ENCODE measurements at regions not wholly inside any gene's neighbourhood (a gene's known extent, or its start where the extent isn't known, plus 50 kb on each side); places are given as distances from the start of the nearest gene placed in this dataset.
"Not testable (repeated sequence)": the region's sequence is repeated elsewhere in the genome, so short reads cannot be mapped to it uniquely, and the experiment has no call there.

DNA sequence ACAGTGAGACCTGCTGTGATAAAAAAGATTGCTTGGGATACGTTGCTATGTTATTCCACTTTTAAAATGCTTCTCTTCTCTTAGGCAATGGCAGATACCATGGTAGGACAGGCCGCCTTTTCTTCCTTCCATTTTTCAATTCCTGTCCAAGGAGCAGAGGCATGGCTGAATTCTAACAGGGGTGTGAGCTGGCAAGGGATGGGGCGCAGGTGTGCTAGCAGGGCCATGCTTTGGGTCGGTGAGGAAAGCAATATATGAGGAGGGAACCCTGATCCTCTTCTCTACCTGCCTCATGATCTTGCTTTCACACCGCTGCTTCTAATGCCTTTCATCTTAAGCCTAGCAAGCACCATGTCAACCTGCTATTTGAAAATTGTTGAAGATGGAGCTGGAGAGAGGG lies 225.0 kb downstream of the KATNAL1 start:
- no peak for DNase-seq (ENCODE audit: insufficient read length, low spot score)
- FAIRE-seq, result no peak
- TF ChIP-seq POLR2A (IDR thresholded peaks at IDR 0.05; ENCODE audit: low read depth, low read length), result no peak

DNA sequence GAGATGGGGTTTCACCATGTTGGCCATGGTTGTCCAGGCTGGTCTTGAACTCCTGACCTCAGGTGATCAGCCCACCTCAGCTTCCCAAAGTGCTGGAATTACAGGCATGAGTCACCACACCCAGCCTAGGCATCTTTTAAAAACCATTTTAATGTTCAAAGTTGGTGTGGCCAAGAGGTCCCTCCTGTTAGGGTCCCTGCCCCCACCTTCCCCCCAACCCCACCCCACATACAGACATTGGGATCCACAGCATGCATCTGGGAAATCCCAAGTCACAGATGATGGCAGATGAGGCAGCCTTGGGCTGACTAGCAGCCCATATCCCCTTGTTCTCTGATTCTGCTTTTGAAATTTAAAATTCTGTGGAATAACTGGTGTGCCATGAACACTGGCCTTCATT lies 226.0 kb downstream of the KATNAL1 start:
- no peak for TF ChIP-seq POLR2A (IDR thresholded peaks at IDR 0.05; ENCODE audit: low read depth, low read length)
- FAIRE-seq (no peak), DNase-seq (ENCODE audit: insufficient read length, low spot score) (no peak)

DNA sequence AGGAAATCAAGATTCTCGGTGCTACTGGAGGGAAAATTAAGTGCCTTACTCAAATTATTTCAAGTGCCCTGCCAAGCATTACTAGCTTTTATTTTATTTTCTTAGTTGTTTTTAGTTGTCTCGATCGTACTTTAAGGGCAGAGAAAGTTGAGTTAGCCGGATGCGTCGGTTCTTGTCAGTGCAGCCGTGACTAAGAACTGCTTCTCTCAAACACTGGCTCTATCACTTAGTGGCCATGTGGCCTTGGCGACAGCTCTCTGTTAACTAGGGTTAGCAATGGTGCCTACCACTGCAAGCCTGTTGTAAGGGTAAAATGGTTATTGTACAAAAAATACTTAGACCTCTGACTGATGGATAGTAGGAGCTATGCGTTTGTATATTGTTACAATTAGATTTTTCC lies 227.8 kb downstream of the KATNAL1 start:
- DNase-seq (ENCODE audit: insufficient read length, low spot score), result no peak
- FAIRE-seq, result no peak
- TF ChIP-seq POLR2A (IDR thresholded peaks at IDR 0.05; ENCODE audit: low read depth, low read length), result no peak

DNA sequence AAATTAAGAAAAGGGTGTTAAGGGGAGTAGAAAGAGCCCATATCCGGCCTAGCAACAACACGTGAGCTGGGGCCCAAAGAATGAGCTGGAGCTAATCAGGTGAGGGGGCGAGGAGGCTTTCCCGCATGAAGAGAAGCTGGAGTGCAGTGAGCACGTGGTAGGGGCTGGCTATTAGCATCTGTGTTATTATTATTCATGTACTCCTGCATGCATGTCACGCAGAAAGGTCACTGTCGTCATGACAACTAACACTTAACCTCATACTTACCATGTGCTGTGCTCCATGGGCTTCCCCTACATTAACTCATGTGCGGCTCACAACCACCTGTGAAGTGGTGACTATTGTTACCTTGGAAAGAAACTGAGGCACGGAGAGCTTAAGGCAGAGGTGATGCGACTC lies 227.6 kb upstream of the UBL3 start:
- no peak for DNase-seq (ENCODE audit: insufficient read length, low spot score)
- TF ChIP-seq POLR2A (IDR thresholded peaks at IDR 0.05; ENCODE audit: low read depth, low read length), result no peak
- FAIRE-seq, result no peak

DNA sequence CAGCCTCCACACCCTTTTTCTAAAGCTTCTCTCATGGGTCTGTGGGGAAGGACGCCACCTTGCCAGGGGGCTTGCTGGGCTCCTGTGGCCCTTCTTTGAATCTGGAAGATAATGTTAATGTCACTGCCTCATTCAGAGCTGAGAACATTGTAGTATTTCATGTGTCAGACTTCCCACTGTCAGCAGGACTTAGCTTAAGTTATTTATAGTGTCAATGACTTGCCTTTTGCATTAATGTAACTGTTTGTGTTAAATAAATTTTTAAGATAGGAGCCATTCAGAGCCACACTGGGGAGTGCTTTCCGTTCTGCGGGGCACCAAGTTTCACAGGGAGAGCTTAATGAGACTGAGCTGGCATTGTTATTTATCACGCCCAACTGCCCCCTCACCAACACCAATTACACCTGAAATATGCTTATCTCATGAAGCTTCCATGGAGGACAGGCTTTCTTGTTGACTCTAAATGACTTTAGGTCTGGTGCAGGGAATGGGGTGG lies 226.9 kb upstream of the UBL3 start:
- FAIRE-seq, result no peak
- no peak for TF ChIP-seq POLR2A (IDR thresholded peaks at IDR 0.05; ENCODE audit: low read depth, low read length)
- no peak for DNase-seq (ENCODE audit: insufficient read length, low spot score)

DNA sequence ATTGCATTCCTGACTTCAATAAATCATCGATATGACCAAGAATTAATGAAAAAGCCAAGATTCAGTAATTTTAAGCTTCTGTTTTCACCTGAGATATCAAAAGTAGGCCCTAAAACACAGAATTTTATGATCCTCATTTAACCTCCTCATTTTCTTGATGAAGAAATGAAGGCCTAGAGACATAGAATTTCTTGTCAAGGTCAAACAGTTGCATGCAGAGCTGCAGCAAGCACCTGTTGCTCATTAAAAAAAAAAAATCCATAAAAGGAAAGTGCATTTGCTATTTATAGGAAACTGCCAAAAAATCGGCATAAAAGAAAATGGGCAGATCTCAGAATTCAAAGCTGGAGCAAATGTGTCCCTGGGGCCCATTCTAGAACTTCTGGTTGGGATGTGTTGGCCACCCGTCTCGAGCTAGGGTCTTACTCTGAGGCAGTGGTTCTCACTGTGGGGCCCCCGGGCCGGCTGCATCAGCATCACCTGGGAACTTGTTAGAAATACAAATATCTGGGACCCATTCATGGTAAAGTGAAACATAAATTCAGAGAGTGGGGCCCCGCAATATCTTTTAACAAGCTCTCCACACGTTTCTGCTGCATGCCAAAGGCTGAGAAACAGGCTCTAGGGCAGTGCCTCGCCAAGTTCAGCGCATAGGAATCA lies 224.7 kb upstream of the UBL3 start:
- no peak for TF ChIP-seq POLR2A (IDR thresholded peaks at IDR 0.05; ENCODE audit: low read depth, low read length)
- FAIRE-seq (no peak), DNase-seq (ENCODE audit: insufficient read length, low spot score) (no peak)

DNA sequence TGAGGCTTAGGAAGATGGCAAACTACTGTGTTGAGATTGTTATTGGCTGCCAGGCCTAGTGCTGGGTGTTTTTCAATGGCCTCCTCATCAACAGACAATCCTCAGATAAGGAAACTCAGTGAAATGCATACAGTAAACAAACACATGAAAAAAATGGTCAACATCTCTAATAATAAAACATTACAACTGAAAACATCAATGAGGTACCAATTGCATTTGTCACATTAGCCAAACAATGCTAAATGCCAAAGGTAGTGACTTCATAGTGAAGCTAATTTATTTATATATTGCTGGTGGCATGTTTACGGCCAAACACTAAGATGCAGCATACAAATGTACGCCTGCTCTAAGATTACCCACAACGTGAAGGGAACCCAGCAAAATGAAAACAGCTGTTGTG lies 224.0 kb upstream of the UBL3 start:
- no peak for DNase-seq (ENCODE audit: insufficient read length, low spot score)
- no peak for FAIRE-seq
- no peak for TF ChIP-seq POLR2A (IDR thresholded peaks at IDR 0.05; ENCODE audit: low read depth, low read length)

DNA sequence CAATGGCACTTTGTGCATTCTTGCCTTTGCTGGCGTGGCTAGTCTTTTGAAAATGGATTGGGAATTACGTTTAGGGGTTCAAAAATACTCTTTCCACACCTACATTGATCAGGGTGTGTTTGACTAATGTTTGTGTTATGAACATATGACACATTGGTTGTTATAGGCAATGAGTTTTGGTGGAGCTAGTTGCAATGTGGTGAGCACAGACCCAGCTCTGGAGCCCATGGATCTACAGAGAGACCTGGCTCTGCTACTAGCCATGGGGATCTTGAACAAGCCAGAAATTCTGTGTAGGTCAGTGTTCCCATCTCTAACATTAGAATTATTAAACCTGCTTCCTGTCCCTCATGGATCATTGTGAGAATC lies 222.4 kb upstream of the UBL3 start:
- no peak for FAIRE-seq
- DNase-seq (ENCODE audit: insufficient read length, low spot score), result no peak
- no peak for TF ChIP-seq POLR2A (IDR thresholded peaks at IDR 0.05; ENCODE audit: low read depth, low read length)

DNA sequence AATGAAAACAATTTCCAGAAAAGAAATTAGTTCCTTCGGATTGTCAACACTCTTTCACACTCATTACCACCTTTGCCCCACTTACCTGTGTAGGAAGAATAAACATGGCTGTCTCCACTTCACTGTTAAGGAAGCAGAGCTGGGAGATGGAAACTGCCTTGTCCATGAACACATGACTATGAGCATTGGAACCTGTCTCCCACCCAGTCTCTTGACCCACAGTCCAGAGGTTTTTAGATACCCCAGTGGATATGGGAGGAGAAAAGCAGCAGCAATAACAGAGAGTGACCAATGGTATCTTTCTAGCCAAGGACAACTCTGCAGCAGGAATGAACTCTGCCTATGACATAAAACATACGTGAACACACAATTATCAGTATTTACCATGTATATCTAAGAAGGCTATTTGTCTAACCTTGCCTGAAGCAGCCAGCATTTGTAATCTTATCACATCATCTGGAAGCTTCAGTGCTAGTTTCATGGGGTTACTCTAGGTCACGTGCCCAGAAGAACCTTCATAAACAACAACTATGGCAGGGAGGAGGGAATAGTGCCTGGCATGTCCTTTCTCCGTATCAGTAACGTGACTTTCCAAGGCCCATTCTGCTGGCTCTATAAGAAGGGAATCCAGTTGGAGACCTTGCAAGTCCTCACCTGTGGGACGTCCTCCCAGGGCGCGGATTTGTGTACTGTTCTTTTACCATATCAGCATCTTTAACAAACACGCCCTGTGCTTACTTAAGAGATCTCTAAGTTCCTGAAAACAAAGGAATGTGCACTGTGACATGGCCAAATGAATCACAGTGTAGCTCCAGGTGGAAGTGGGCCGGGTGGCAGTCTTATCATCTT lies 221.8 kb upstream of the UBL3 start:
- no peak for DNase-seq (ENCODE audit: insufficient read length, low spot score)
- TF ChIP-seq POLR2A (IDR thresholded peaks at IDR 0.05; ENCODE audit: low read depth, low read length), result no peak
- FAIRE-seq, result no peak

DNA sequence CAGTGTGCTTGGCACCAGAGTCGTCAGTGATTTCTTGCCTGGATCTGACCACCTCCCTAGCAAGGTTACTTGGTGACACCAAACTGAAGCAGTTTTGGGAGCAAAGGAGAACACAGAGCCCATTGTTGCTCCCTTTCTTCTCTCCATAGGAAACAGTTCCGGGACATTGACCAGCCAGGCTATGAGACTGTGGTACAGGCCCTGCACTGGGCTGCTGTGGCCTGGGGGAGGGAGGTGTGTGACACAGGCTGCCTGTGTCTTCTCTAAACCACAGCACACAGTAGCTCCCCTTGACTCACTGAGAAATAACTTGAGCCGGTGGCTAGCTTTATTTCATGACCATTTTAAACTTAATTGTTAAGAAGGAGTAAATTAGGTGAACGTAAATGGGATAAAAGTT lies 214.8 kb upstream of the UBL3 start:
- no peak for FAIRE-seq
- DNase-seq (ENCODE audit: insufficient read length, low spot score), result no peak

DNA sequence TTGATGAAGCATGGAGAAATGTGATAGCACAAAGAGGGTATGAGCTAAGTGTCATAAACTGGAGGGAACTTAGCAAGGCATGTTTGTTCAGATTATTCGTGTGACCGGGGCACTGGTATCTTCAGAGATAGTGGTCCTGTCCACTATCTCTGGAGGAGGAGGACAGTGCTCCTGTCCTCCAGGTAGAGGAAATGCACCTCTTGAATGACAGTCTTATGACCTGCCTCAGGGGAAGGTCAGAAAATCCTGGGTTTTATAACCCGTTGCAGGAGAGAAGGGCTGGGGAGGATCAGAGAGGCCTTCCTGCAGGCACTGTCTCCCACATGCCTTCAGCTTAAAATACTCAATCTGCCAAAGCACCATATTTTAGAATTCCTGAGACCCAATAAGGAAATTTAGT lies 213.5 kb upstream of the UBL3 start:
- DNase-seq (ENCODE audit: insufficient read length, low spot score) (no peak), FAIRE-seq (no peak)
- TF ChIP-seq POLR2A (IDR thresholded peaks at IDR 0.05; ENCODE audit: low read depth, low read length), result no peak

More for the DNA sequence above, 214.8 kb upstream of the UBL3 start:
- no peak for TF ChIP-seq POLR2A (IDR thresholded peaks at IDR 0.05; ENCODE audit: low read depth, low read length)

DNA sequence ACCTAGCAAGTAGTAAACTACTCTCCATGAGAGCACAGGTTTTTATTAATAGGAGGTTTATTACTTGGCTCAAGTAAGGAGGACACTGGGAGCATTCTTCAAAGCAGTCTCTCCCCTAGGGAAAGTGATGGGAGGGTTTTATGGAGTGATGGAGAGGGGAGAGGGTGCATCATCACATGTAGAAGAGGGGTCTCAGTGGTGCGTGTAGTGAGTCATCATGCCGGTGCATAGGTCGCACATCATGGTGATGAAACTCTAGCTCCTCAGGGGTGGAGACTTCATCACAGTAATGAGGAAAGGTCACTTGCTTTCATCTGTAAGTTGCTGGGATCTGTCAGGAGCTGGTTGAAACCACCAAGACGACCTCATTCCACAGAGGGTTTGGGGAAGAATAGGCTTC lies 210.8 kb upstream of the UBL3 start:
- TF ChIP-seq POLR2A (IDR thresholded peaks at IDR 0.05; ENCODE audit: low read depth, low read length), result no peak
- FAIRE-seq, result no peak

DNA sequence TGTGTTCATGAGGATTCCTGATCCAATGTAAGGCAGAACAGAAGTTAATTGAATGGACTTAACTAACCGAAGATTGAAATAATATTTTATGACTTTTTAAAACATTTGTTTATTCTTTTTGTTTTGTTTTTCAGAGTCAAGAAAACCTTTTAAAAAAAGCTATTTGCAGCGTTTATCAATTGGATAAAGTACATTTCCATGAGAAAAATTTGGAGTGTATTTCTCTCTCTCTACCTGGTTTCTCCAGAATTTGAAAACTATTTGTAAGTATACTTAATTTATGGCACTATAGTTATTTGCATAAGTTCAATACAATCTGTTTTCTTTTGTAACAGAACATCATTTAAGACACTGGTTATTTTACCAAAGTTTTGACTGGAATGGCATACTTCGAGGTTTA lies 208.0 kb upstream of the UBL3 start:
- no peak for TF ChIP-seq POLR2A (IDR thresholded peaks at IDR 0.05; ENCODE audit: low read depth, low read length)
- FAIRE-seq (no peak), DNase-seq (ENCODE audit: insufficient read length, low spot score) (no peak)

More for the DNA sequence above, 210.8 kb upstream of the UBL3 start:
- DNase-seq (ENCODE audit: insufficient read length, low spot score), result no peak

DNA sequence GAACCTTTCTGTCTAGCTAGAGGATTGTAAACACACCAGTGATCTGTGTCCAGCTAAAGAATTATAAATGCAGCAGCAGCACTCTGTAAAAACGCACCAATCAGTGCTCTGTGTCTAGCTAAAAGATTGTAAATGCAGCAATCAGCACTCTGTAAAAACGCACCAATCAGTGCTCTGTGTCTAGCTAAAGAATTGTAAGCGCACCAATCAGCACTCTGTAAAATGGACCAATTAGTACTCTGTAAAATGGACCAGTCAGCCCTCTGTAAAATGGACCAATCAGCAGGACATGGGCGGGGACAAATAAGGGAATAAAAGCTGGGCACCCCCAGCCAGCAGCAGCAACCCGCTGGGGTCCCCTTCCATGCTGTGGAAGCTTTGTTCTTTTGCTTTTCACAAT lies 204.1 kb upstream of the UBL3 start:
- not testable (repeated sequence) for DNase-seq (ENCODE audit: insufficient read length, low spot score); FAIRE-seq

DNA sequence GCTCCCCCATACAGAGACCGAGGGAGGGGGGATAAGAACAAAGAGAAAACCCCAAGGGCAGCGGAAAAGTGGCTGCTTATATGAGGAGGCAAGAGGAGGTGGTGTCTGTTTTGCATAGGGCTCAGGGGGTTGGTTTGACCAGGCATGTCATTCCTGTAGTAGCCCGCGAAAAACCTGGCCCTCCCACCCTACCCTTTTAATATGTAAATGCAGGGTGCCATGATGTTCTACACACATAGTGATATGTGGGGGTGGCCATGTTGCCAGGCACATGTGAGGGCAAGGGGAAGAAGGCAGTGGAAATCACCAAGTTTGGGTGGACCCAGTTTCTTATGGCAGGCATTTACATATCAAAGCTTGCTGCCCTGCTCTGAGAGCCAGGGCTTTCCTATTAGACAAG lies 203.5 kb upstream of the UBL3 start:
- DNase-seq (ENCODE audit: insufficient read length, low spot score), result no peak
- no peak for TF ChIP-seq POLR2A (IDR thresholded peaks at IDR 0.05; ENCODE audit: low read depth, low read length)
- FAIRE-seq, result no peak

Data from H54 (cell line).